Body of pancreas (tissue), 4 donors: ENCODE measurements at regions not wholly inside any gene's neighbourhood (a gene's known extent, or its start where the extent isn't known, plus 50 kb on each side); places are given as distances from the start of the nearest gene placed in this dataset.

Experiments
- POLR2A ChIP-seq, 3 donors: fragments of 450-650 bp; IDR thresholded peaks; one replicate each; pipeline ENCODE4 v1.6.1; 2016; ENCODE audit warnings: antibody characterized with exemption in 3 of 3, mild to moderate bottlenecking in 2 of 3
- TF ChIP-seq, protein P1 (sequence below), 7 experiments: fragments of 450-650 bp in 4 of 7; fragments of 200-600 bp in 3 of 7; sonication (generic) in 3 of 7; IDR thresholded peaks; one replicate each; pipeline ENCODE4 v1.5.1; 2016 to 2019; ENCODE audit warnings: antibody characterized with exemption in 7 of 7

- TF ChIP-seq, protein P1, sequence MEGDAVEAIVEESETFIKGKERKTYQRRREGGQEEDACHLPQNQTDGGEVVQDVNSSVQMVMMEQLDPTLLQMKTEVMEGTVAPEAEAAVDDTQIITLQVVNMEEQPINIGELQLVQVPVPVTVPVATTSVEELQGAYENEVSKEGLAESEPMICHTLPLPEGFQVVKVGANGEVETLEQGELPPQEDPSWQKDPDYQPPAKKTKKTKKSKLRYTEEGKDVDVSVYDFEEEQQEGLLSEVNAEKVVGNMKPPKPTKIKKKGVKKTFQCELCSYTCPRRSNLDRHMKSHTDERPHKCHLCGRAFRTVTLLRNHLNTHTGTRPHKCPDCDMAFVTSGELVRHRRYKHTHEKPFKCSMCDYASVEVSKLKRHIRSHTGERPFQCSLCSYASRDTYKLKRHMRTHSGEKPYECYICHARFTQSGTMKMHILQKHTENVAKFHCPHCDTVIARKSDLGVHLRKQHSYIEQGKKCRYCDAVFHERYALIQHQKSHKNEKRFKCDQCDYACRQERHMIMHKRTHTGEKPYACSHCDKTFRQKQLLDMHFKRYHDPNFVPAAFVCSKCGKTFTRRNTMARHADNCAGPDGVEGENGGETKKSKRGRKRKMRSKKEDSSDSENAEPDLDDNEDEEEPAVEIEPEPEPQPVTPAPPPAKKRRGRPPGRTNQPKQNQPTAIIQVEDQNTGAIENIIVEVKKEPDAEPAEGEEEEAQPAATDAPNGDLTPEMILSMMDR (IDR thresholded peaks at IDR 0.05), result no peak
- TF ChIP-seq POLR2A (IDR thresholded peaks at IDR 0.05), result no peak
These were observed 134.4 kb upstream of the KCNH8 start for GRCh38 chr3:19013879-19014278.
